ENCODE measurements at regions not wholly inside any gene's neighbourhood (a gene's known extent, or its start where the extent isn't known, plus 50 kb on each side); places are given as distances from the start of the nearest gene placed in this dataset.

DNA sequence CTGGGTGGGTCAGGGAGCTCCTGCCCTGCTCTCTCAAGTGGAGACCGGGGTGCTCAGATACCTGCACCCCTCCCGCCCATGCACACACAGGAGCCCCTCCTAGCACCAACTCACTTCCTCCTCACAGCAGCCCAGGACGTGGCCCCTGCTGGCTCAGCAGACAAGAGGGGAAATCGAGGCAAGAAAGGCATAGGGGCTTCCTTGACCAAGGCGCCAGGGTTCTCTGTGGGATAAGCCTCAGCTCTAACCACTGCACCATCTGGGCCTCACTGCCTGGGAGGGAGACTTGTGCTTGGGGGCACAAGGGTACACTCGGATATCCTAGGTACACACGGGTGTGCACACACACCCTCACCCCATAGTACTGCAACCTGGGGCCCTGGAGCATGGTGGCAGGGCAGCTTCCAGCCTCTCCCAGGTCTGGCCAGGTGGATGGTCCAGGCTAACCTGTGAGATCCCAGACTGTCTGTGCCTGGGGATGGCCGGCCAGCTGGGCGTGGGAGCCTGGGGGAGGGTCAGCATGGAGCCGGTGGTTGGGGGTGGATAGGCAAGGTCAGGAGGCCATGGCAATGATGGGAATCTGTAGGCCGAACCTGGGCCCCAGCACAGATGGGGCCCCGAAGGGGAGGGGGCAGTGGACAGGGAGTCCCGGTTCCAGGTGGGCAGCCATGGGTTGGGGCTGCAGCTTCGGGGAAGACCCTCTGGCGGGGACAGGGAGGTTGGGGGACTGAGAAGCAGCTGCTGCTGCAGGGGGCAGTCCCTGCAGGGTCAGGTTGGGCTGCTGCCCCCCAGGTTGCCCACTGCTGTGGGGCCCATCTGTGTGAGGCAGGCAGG, 312.4 kb downstream of the TMEM121 start:
- no peak for TF ChIP-seq POLR2A (IDR thresholded peaks at IDR 0.05; ENCODE audit: low read depth, low read length)
- TF ChIP-seq, protein P1, sequence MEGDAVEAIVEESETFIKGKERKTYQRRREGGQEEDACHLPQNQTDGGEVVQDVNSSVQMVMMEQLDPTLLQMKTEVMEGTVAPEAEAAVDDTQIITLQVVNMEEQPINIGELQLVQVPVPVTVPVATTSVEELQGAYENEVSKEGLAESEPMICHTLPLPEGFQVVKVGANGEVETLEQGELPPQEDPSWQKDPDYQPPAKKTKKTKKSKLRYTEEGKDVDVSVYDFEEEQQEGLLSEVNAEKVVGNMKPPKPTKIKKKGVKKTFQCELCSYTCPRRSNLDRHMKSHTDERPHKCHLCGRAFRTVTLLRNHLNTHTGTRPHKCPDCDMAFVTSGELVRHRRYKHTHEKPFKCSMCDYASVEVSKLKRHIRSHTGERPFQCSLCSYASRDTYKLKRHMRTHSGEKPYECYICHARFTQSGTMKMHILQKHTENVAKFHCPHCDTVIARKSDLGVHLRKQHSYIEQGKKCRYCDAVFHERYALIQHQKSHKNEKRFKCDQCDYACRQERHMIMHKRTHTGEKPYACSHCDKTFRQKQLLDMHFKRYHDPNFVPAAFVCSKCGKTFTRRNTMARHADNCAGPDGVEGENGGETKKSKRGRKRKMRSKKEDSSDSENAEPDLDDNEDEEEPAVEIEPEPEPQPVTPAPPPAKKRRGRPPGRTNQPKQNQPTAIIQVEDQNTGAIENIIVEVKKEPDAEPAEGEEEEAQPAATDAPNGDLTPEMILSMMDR (IDR thresholded peaks at IDR 0.05; ENCODE audit: extremely low read depth in 1 of 2, insufficient read depth in 1 of 2, low read depth in 1 of 2, low read length in 2 of 2) = no peak
- TF ChIP-seq EZH2 (IDR thresholded peaks at IDR 0.05; ENCODE audit: borderline replicate concordance, low read depth, low read length, severe bottlenecking) = no peak
- TF ChIP-seq JUN (IDR thresholded peaks at IDR 0.05; ENCODE audit: borderline replicate concordance, insufficient read depth, insufficient read length, low read depth) = no peak

Data from endothelial cell of umbilical vein (primary cell).